ENCODE measurements at regions not wholly inside any gene's neighbourhood (a gene's known extent, or its start where the extent isn't known, plus 50 kb on each side); places are given as distances from the start of the nearest gene placed in this dataset.

GRCh38 chrY:9805235-9805634 is 277.6 kb downstream of the TSPY10 start:
- Histone ChIP-seq H3K27ac (no peak overlapping the region), H3K27me3 (no peaks in the 10 kb centered on the region), H3K4me3 (no peak overlapping the region), H3K36me3 (no peaks in the 10 kb centered on the region), H3K4me1 (no peaks in the 10 kb centered on the region), H3K9me3 (no peaks in the 10 kb centered on the region)
- DNase-seq (no peak), ATAC-seq (no peak)
- WGBS, 4 donors: 88 to 89% methylated on average over 2 of the region's 2 CpGs; no CpG with 5 or more reads in 2 of the 4 donors
- TF ChIP-seq POLR2A (IDR thresholded peaks at IDR 0.05) (no peak), CTCF (IDR thresholded peaks at IDR 0.05) (no peak)
- intact Hi-C loops (cut with DNase I): no loop called here
